HEK293 (cell line): ENCODE measurements at regions not wholly inside any gene's neighbourhood (a gene's known extent, or its start where the extent isn't known, plus 50 kb on each side); places are given as distances from the start of the nearest gene placed in this dataset.
"Not testable (repeated sequence)": the region's sequence is repeated elsewhere in the genome, so short reads cannot be mapped to it uniquely, and the experiment has no call there.

ENCODE experiments used
- CTCF ChIA-PET: fragments of 350-600 bp; formaldehyde crosslinking; extraction: SDS; loops from one replicate; lab custom pipeline; 2021; ENCODE audit warnings: antibody characterized with exemption; lab: Yijun Ruan, JAX
- POLR2A ChIA-PET: fragments of 300-600 bp; formaldehyde crosslinking; extraction: SDS; loops from one replicate; lab custom pipeline; 2020; ENCODE audit warnings: antibody characterized with exemption, inconsistent platforms; lab: Yijun Ruan, JAX
- H3K27ac ChIP-seq: fragments of 200-500 bp; sonication (Bioruptor generic); 2 replicates; pipeline ENCODE4 v1.5.1; 2014; ENCODE audit warnings: low read depth, low read length, control low read depth, inconsistent platforms; ENCODE audit errors: extremely low read depth
- H3K36me3 ChIP-seq, 2 experiments: fragments of 200-500 bp in 1 of 2; sonication (Bioruptor generic) in 1 of 2; 1 replicate in 1 of 2; 2 replicates in 1 of 2; pipeline ENCODE4 v1.5.1; 2014 to 2017; ENCODE audit warnings: inconsistent platforms in 2 of 2, low read length in 2 of 2; ENCODE audit not compliant: control insufficient read depth in 2 of 2, insufficient read depth in 1 of 2
- H3K4me1 ChIP-seq: fragments of 200-500 bp; sonication (Bioruptor generic); 2 replicates; pipeline ENCODE4 v1.5.1; 2014; ENCODE audit warnings: mild to moderate bottlenecking, low read length, inconsistent platforms; ENCODE audit not compliant: control insufficient read depth, insufficient read depth
- H3K4me3 ChIP-seq: 2 replicates; pipeline ENCODE4 v1.5.1; 2011; ENCODE audit warnings: low read depth, mild to moderate bottlenecking, control low read depth, low read length, moderate library complexity
- H3K9me3 ChIP-seq: fragments of 200-500 bp; sonication (Bioruptor generic); 2 replicates; pipeline ENCODE4 v1.5.1; 2014; ENCODE audit warnings: low read depth, low read length, inconsistent platforms; ENCODE audit not compliant: control insufficient read depth, insufficient read depth
- HOXC10 ChIP-seq: sonication (generic); formaldehyde crosslinking; IDR thresholded peaks from 2 replicates; pipeline ENCODE4 v1.8.1; 2023; ENCODE audit warnings: mild to moderate bottlenecking, missing genetic modification reagents
- PRDM4 ChIP-seq: fragments of 450-650 bp; formaldehyde crosslinking; IDR thresholded peaks from 2 replicates; pipeline ENCODE4 v1.5.1; 2017; ENCODE audit warnings: missing biosample characterization, missing genetic modification characterization
- SP7 ChIP-seq: fragments of 450-650 bp; formaldehyde crosslinking; IDR thresholded peaks from 2 replicates; pipeline ENCODE4 v1.5.1; 2016; ENCODE audit warnings: missing biosample characterization, missing genetic modification characterization
- WT1 ChIP-seq: fragments of 450-650 bp; formaldehyde crosslinking; IDR thresholded peaks from 2 replicates; pipeline ENCODE4 v1.5.1; 2016; ENCODE audit warnings: missing biosample characterization, missing genetic modification characterization
- ZBTB44 ChIP-seq: fragments of 450-650 bp; IDR thresholded peaks from 2 replicates; pipeline ENCODE4 v1.5.1; 2018; ENCODE audit warnings: missing biosample characterization, mild to moderate bottlenecking, missing genetic modification characterization
- ZBTB49 ChIP-seq: fragments of 450-650 bp; formaldehyde crosslinking; IDR thresholded peaks from 2 replicates; pipeline ENCODE4 v1.5.1; 2016; ENCODE audit warnings: missing biosample characterization, missing genetic modification characterization, low read depth
- ZNF2 ChIP-seq: fragments of 450-650 bp; formaldehyde crosslinking; IDR thresholded peaks from 2 replicates; pipeline ENCODE4 v1.5.1; 2016; ENCODE audit warnings: missing biosample characterization, missing genetic modification characterization
- ZNF214 ChIP-seq: fragments of 450-650 bp; formaldehyde crosslinking; IDR thresholded peaks from 2 replicates; pipeline ENCODE4 v1.5.1; 2017; ENCODE audit warnings: missing biosample characterization, mild to moderate bottlenecking, missing genetic modification characterization, borderline replicate concordance
- ZNF302 ChIP-seq: fragments of 450-650 bp; formaldehyde crosslinking; IDR thresholded peaks from 2 replicates; pipeline ENCODE4 v1.5.1; 2016; ENCODE audit warnings: missing biosample characterization, missing genetic modification characterization, low read depth
- ZNF501 ChIP-seq: fragments of 450-650 bp; formaldehyde crosslinking; IDR thresholded peaks from 2 replicates; pipeline ENCODE4 v1.5.1; 2016; ENCODE audit warnings: missing biosample characterization, missing genetic modification characterization
- ZNF518A ChIP-seq: fragments of 450-650 bp; formaldehyde crosslinking; conservative IDR thresholded peaks from 2 replicates; pipeline ENCODE4 v1.5.1; 2016; ENCODE audit warnings: low read depth, missing biosample characterization, missing genetic modification characterization
- ZNF560 ChIP-seq: fragments of 450-650 bp; formaldehyde crosslinking; IDR thresholded peaks from 2 replicates; pipeline ENCODE4 v1.5.1; 2017; ENCODE audit warnings: missing biosample characterization, missing genetic modification characterization, borderline replicate concordance
- ZNF623 ChIP-seq: fragments of 450-650 bp; formaldehyde crosslinking; IDR thresholded peaks from 2 replicates; pipeline ENCODE4 v1.5.1; 2016; ENCODE audit warnings: missing biosample characterization, missing genetic modification characterization
- ZNF639 ChIP-seq: fragments of 450-650 bp; formaldehyde crosslinking; IDR thresholded peaks from 2 replicates; pipeline ENCODE4 v1.5.1; 2016; ENCODE audit warnings: missing biosample characterization, missing genetic modification characterization
- ZNF664 ChIP-seq: fragments of 450-650 bp; formaldehyde crosslinking; IDR thresholded peaks from 2 replicates; pipeline ENCODE4 v1.5.1; 2016; ENCODE audit warnings: missing biosample characterization, missing genetic modification characterization
- ZNF768 ChIP-seq: fragments of 450-650 bp; formaldehyde crosslinking; IDR thresholded peaks from 2 replicates; pipeline ENCODE4 v1.5.1; 2018; ENCODE audit warnings: missing biosample characterization, mild to moderate bottlenecking, missing genetic modification characterization
- ZSCAN18 ChIP-seq: fragments of 450-650 bp; formaldehyde crosslinking; IDR thresholded peaks from 2 replicates; pipeline ENCODE4 v1.5.1; 2016; ENCODE audit warnings: missing biosample characterization, missing genetic modification characterization

- Histone ChIP-seq H3K4me3 (no peak overlapping the region), H3K9me3 (no peaks in the 10 kb centered on the region), H3K27ac (no peak overlapping the region), H3K36me3 (no peaks in the 10 kb centered on the region), H3K4me1 (no peaks in the 10 kb centered on the region)
- no peak for TF ChIP-seq ZBTB49 (tag by site-specific recombination)
- TF ChIP-seq ZNF518A (tag by site-specific recombination) = no peak
- no peak for TF ChIP-seq PRDM4 (tag by site-specific recombination)
- no peak for TF ChIP-seq ZNF302 (tag by site-specific recombination)
- TF ChIP-seq ZNF768 (tag by site-specific recombination) = no peak
- no peak for TF ChIP-seq ZNF501 (tag by site-specific recombination)
- TF ChIP-seq SP7 = no peak
- no peak for TF ChIP-seq ZSCAN18 (tag by site-specific recombination)
- TF ChIP-seq WT1 (tag by site-specific recombination) = no peak
- no peak for TF ChIP-seq ZBTB44
- TF ChIP-seq HOXC10 (CRISPR knock-in tag) = no peak
- TF ChIP-seq ZNF214 (tag by site-specific recombination) = no peak
- no peak for TF ChIP-seq ZNF623 (tag by site-specific recombination)
- TF ChIP-seq ZNF639 (tag by site-specific recombination) = no peak
- TF ChIP-seq ZNF560 = no peak
- no peak for TF ChIP-seq ZNF664
- no peak for TF ChIP-seq ZNF2 (tag by site-specific recombination)
- ChIA-PET CTCF (no interaction called here), POLR2A (no interaction called here)
These were observed 436.5 kb downstream of the SMARCA1 start for GRCh38 chrX:129086802-129087201.

- H3K4me1 ChIP-seq, POLR2A ChIA-PET, H3K36me3 ChIP-seq, H3K9me3 ChIP-seq, H3K27ac ChIP-seq, CTCF ChIA-PET, H3K4me3 ChIP-seq: not testable (repeated sequence)
These were observed 439.0 kb downstream of the SMARCA1 start for GRCh38 chrX:129084291-129084690.
